Panc1 (cell line): ENCODE measurements at regions not wholly inside any gene's neighbourhood (a gene's known extent, or its start where the extent isn't known, plus 50 kb on each side); places are given as distances from the start of the nearest gene placed in this dataset.

ENCODE experiments used
- ATAC-seq: fragments of 200-7000 bp; cut with Tn5 transposase; 2 replicates; pipeline ENCODE4 v1.9.1; 2020; ENCODE audit warnings: mild to moderate bottlenecking, moderate library complexity
- BruUV-seq: library from RNA; stranded (reverse); fragments of 400-500 nt; replicated peaks from 2 replicates; lab custom pipeline; 2021; lab: Mats Ljungman, UMichigan
- CTCF ChIA-PET: fragments of 300-600 bp; sonication (Branson Sonifier 250); formaldehyde crosslinking; loops from one replicate; lab custom pipeline; 2022; ENCODE audit warnings: antibody characterized with exemption; lab: Charles Lee
- POLR2A ChIA-PET: fragments of 300-600 bp; sonication (Branson Sonifier 250); formaldehyde crosslinking; loops from one replicate; lab custom pipeline; 2022; ENCODE audit warnings: antibody characterized with exemption; lab: Charles Lee
- DNase-seq: peaks from one replicate; pipeline ENCODE4 v3.0.0-alpha.2; 2010; ENCODE audit warnings: low read depth, low spot score
- H3K27ac ChIP-seq: 2 replicates; pipeline ENCODE4 v1.5.1; 2011; ENCODE audit warnings: mild to moderate bottlenecking, low read length, inconsistent platforms
- H3K27me3 ChIP-seq: fragments of 200-500 bp; sonication (Bioruptor generic); 2 replicates; pipeline ENCODE4 v1.6.0; 2014; ENCODE audit warnings: low read length, inconsistent platforms; ENCODE audit not compliant: control insufficient read depth, insufficient read depth
- H3K36me3 ChIP-seq: fragments of 200-500 bp; sonication (Bioruptor generic); 2 replicates; pipeline ENCODE4 v1.5.1; 2014; ENCODE audit warnings: inconsistent platforms, mild to moderate bottlenecking, low read length, moderate library complexity; ENCODE audit not compliant: control insufficient read depth, insufficient read depth
- H3K4me1 ChIP-seq: 2 replicates; pipeline ENCODE4 v1.5.1; 2011; ENCODE audit warnings: inconsistent platforms, mild to moderate bottlenecking, low read length, moderate library complexity; ENCODE audit not compliant: control insufficient read depth, insufficient read depth
- H3K4me3 ChIP-seq, 2 experiments: 2 replicates each; pipeline ENCODE4 v1.5.1; 2011 to 2012; ENCODE audit warnings: low read depth in 2 of 2, low read length in 2 of 2, mild to moderate bottlenecking in 2 of 2, inconsistent platforms in 1 of 2, moderate library complexity in 1 of 2
- H3K9me3 ChIP-seq: fragments of 200-500 bp; sonication (Bioruptor generic); 2 replicates; pipeline ENCODE4 v1.5.1; 2014; ENCODE audit warnings: low read depth, mild to moderate bottlenecking, inconsistent platforms, low read length, moderate library complexity; ENCODE audit not compliant: control insufficient read depth, insufficient read depth
- CTCF ChIP-seq: fragments of 450-650 bp; IDR thresholded peaks from 2 replicates; pipeline ENCODE4 v1.5.1; 2017; ENCODE audit warnings: mild to moderate bottlenecking
- POLR2AphosphoS5 ChIP-seq: IDR thresholded peaks from 2 replicates; pipeline ENCODE4 v1.6.1; 2012; ENCODE audit warnings: mild to moderate bottlenecking, low read depth, low read length, moderate library complexity
- REST ChIP-seq, 2 experiments: IDR thresholded peaks; 2 replicates each; pipeline ENCODE4 v1.6.1; 2011 to 2012; ENCODE audit warnings: low read depth in 2 of 2, control low read depth in 1 of 2, low read length in 1 of 2, mild to moderate bottlenecking in 1 of 2, moderate library complexity in 1 of 2; ENCODE audit not compliant: insufficient read depth in 1 of 2
- SIN3A ChIP-seq: IDR thresholded peaks from 2 replicates; pipeline ENCODE4 v1.6.1; 2012; ENCODE audit warnings: low read depth, mild to moderate bottlenecking, low read length, moderate library complexity, borderline replicate concordance; ENCODE audit not compliant: insufficient read depth
- TCF7L2 ChIP-seq: IDR thresholded peaks from 2 replicates; pipeline ENCODE4 v1.6.1; 2011; ENCODE audit warnings: mild to moderate bottlenecking, low read depth, low read length, inconsistent platforms
- in situ Hi-C: cut with HindIII; loops from 2 replicates; pipeline ENCODE4 v1.10.0; 2016; ENCODE audit warnings: low sequenced_read_pairs, low pct_unique_long_range_greater_than_20kb
- intact Hi-C: fragments of 100-400 bp; cut with micrococcal nuclease; formaldehyde crosslinking; loops from one replicate; pipeline ENCODE4 v1.10.0; 2022; ENCODE audit not compliant: unreplicated experiment

GRCh38 chr15:62790546-62790945 lies 252.0 kb upstream of the TPM1 start:
- TF ChIP-seq SIN3A, result no peak
- no peak for TF ChIP-seq TCF7L2
- TF ChIP-seq REST (IDR thresholded peaks at IDR 0.05; ENCODE audit: insufficient read depth in 1 of 2, low read depth in 2 of 2, low read length in 1 of 2), result no peak
- TF ChIP-seq CTCF, result no peak
- no peak for TF ChIP-seq POLR2AphosphoS5
- no peaks in the 10 kb centered on the region for H3K36me3 ChIP-seq
- ChIA-PET CTCF (no interaction called here), POLR2A (no interaction called here)
- DNase-seq (no peak), ATAC-seq (no peak)
- no peaks in the 10 kb centered on the region for H3K9me3 ChIP-seq
- H3K4me3 ChIP-seq, result no peak overlapping the region
- peaks cover 8% of the 10 kb centered on the region for H3K4me1 ChIP-seq
- no peak overlapping the region for H3K27ac ChIP-seq
- no peaks in the 10 kb centered on the region for H3K27me3 ChIP-seq
- in situ Hi-C loops (no loop called here), intact Hi-C loops (no loop called here)
- no TSS peak for BruUV-seq

- H3K4me1 ChIP-seq, result peaks cover 3% of the 10 kb centered on the region
- H3K9me3 ChIP-seq, result no peaks in the 10 kb centered on the region
- H3K27me3 ChIP-seq, result no peaks in the 10 kb centered on the region
- intact Hi-C loops (no loop called here), in situ Hi-C loops (no loop called here)
- ChIA-PET CTCF (no interaction called here), POLR2A (no interaction called here)
- ATAC-seq, result no peak
- no peak overlapping the region for H3K27ac ChIP-seq
- no peak overlapping the region for H3K4me3 ChIP-seq
- TF ChIP-seq SIN3A (no peak), POLR2AphosphoS5 (no peak), CTCF (no peak), TCF7L2 (no peak), REST (IDR thresholded peaks at IDR 0.05; ENCODE audit: insufficient read depth in 1 of 2, low read depth in 2 of 2, low read length in 1 of 2) (no peak)
- DNase-seq, result no peak
- no TSS peak for BruUV-seq
- H3K36me3 ChIP-seq, result no peaks in the 10 kb centered on the region
Measured at GRCh38 chr15:62791694-62792093, 250.9 kb upstream of the TPM1 start.
